SK-MEL-5 (cell line): ENCODE measurements at regions not wholly inside any gene's neighbourhood (a gene's known extent, or its start where the extent isn't known, plus 50 kb on each side); places are given as distances from the start of the nearest gene placed in this dataset.
"Not testable (repeated sequence)": the region's sequence is repeated elsewhere in the genome, so short reads cannot be mapped to it uniquely, and the experiment has no call there.

ENCODE experiments used
- DNase-seq: peaks from one replicate; pipeline ENCODE4 v3.0.0-alpha.2; 2016; ENCODE audit warnings: low read depth, low spot score
- in situ Hi-C: cut with HindIII; loops from 2 replicates; pipeline ENCODE4 v1.10.0; 2016; ENCODE audit warnings: low sequenced_read_pairs, high pct_unique_total_duplicates, low pct_unique_long_range_greater_than_20kb

GRCh38 chr14:54010981-54011380 lies 54.4 kb upstream of the BMP4 start:
- in situ Hi-C loops = no loop called here
- no peak for DNase-seq

GRCh38 chr14:54023027-54023426 lies 66.4 kb upstream of the BMP4 start:
- in situ Hi-C loops = no loop called here
- no peak for DNase-seq

- in situ Hi-C loops = no loop called here
- peak; percentile 59 for DNase-seq
These were observed 69.0 kb upstream of the BMP4 start for GRCh38 chr14:54025661-54026060.

GRCh38 chr14:54026671-54027070 lies 70.0 kb upstream of the BMP4 start:
- DNase-seq = no peak
- in situ Hi-C loops = no loop called here

GRCh38 chr14:54030996-54031395 lies 74.4 kb upstream of the BMP4 start:
- DNase-seq, in situ Hi-C loops: not testable (repeated sequence)

- DNase-seq, in situ Hi-C loops: not testable (repeated sequence)
These were observed 76.7 kb upstream of the BMP4 start for GRCh38 chr14:54033285-54033684.

- in situ Hi-C loops = no loop called here
- no peak for DNase-seq
These were observed 82.1 kb upstream of the BMP4 start for GRCh38 chr14:54038724-54039123.

- DNase-seq = no peak
- in situ Hi-C loops = no loop called here
These were observed 82.7 kb upstream of the BMP4 start for GRCh38 chr14:54039311-54039710.

- no peak for DNase-seq
- in situ Hi-C loops = no loop called here
These were observed 84.2 kb upstream of the BMP4 start for GRCh38 chr14:54040846-54041245.

GRCh38 chr14:54046250-54046649 lies 89.6 kb upstream of the BMP4 start:
- no peak for DNase-seq
- in situ Hi-C loops = no loop called here

GRCh38 chr14:54047645-54048308 lies 91.2 kb upstream of the BMP4 start:
- in situ Hi-C loops = no loop called here

GRCh38 chr14:54048311-54048710 lies 91.7 kb upstream of the BMP4 start:
- in situ Hi-C loops = no loop called here

More at GRCh38 chr14:54047645-54048308, 91.2 kb upstream of the BMP4 start:
- DNase-seq = no peak

GRCh38 chr14:54048736-54049135 lies 92.1 kb upstream of the BMP4 start:
- in situ Hi-C loops = no loop called here
- DNase-seq = no peak

More at GRCh38 chr14:54048311-54048710, 91.7 kb upstream of the BMP4 start:
- no peak for DNase-seq

GRCh38 chr14:54050759-54051158 lies 94.1 kb upstream of the BMP4 start:
- DNase-seq = no peak
- in situ Hi-C loops = no loop called here

GRCh38 chr14:54052696-54053385 lies 96.2 kb upstream of the BMP4 start:
- in situ Hi-C loops = no loop called here
- DNase-seq = no peak

GRCh38 chr14:54053386-54053745 lies 96.7 kb upstream of the BMP4 start:
- no peak for DNase-seq
- in situ Hi-C loops = no loop called here

GRCh38 chr14:54058505-54058904 lies 101.9 kb upstream of the BMP4 start:
- DNase-seq = no peak
- in situ Hi-C loops = no loop called here

GRCh38 chr14:54083549-54084239 lies 127.1 kb upstream of the BMP4 start:
- in situ Hi-C loops = no loop called here
- peak; percentile 23 for DNase-seq
